OCI-LY7 (cell line): ENCODE measurements at regions not wholly inside any gene's neighbourhood (a gene's known extent, or its start where the extent isn't known, plus 50 kb on each side); places are given as distances from the start of the nearest gene placed in this dataset.

ENCODE experiments used
- BruUV-seq: library from RNA; stranded (reverse); fragments of 400-500 nt; replicated peaks from 2 replicates; lab custom pipeline; 2021; lab: Mats Ljungman, UMichigan
- CTCF ChIA-PET: fragments of 300-600 bp; sonication (Branson Sonifier 250); formaldehyde crosslinking; loops from one replicate; lab custom pipeline; 2022; ENCODE audit warnings: antibody characterized with exemption; ENCODE audit not compliant: unreplicated experiment; lab: Charles Lee
- POLR2A ChIA-PET: fragments of 300-600 bp; sonication (Branson Sonifier 250); formaldehyde crosslinking; loops from one replicate; lab custom pipeline; 2022; ENCODE audit warnings: antibody characterized with exemption; lab: Charles Lee
- DNase-seq: peaks from one replicate; pipeline ENCODE4 v3.0.0-alpha.2; 2015; ENCODE audit warnings: low spot score
- H2AFZ ChIP-seq: fragments of 200-600 bp; sonication (generic), shearing (Covaris generic); 2 replicates; pipeline ENCODE4 v1.6.1; 2014; ENCODE audit warnings: mild to moderate bottlenecking, antibody characterized with exemption, low read length, moderate library complexity
- H3K27ac ChIP-seq: fragments of 200-600 bp; sonication (generic); 2 replicates; pipeline ENCODE4 v1.5.1; 2014; ENCODE audit warnings: mixed run types, low read depth, mild to moderate bottlenecking, moderate library complexity, low read length, inconsistent platforms; ENCODE audit not compliant: poor library complexity, severe bottlenecking
- H3K36me3 ChIP-seq: fragments of 200-600 bp; sonication (generic); 2 replicates; pipeline ENCODE4 v1.6.1; 2014; ENCODE audit warnings: mild to moderate bottlenecking, antibody characterized with exemption, low read length, moderate library complexity, mixed read lengths; ENCODE audit not compliant: insufficient read depth
- H3K4me1 ChIP-seq: fragments of 200-600 bp; sonication (generic); 2 replicates; pipeline ENCODE4 v1.5.1; 2014; ENCODE audit warnings: mild to moderate bottlenecking, low read length; ENCODE audit not compliant: insufficient read depth, poor library complexity, severe bottlenecking
- H3K4me2 ChIP-seq: fragments of 200-600 bp; sonication (generic); 2 replicates; pipeline ENCODE4 v1.6.1; 2014; ENCODE audit warnings: mild to moderate bottlenecking, low read length
- H3K4me3 ChIP-seq: fragments of 200-600 bp; sonication (generic); 2 replicates; pipeline ENCODE4 v1.5.1; 2014; ENCODE audit warnings: mild to moderate bottlenecking, low read depth, low read length; ENCODE audit not compliant: poor library complexity, severe bottlenecking
- H3K79me2 ChIP-seq: fragments of 200-600 bp; sonication (generic); 2 replicates; pipeline ENCODE4 v1.6.1; 2016; ENCODE audit warnings: low read depth, mild to moderate bottlenecking, low read length, moderate library complexity, mixed read lengths; ENCODE audit not compliant: insufficient read depth
- H3K9me2 ChIP-seq: fragments of 200-600 bp; sonication (generic); 2 replicates; pipeline ENCODE4 v1.6.1; 2016; ENCODE audit warnings: mild to moderate bottlenecking, low read length, mixed read lengths; ENCODE audit not compliant: insufficient read depth
- H3K9me3 ChIP-seq: fragments of 200-600 bp; sonication (generic); 2 replicates; pipeline ENCODE4 v1.6.1; 2014; ENCODE audit warnings: mild to moderate bottlenecking, mixed run types, low read length, mixed read lengths
- H4K20me1 ChIP-seq: fragments of 200-600 bp; sonication (generic); 2 replicates; pipeline ENCODE4 v1.6.1; 2014; ENCODE audit warnings: mild to moderate bottlenecking, antibody characterized with exemption, low read length, moderate library complexity, mixed read lengths; ENCODE audit not compliant: insufficient read depth
- CTCF ChIP-seq: fragments of 200-600 bp; sonication (generic); conservative IDR thresholded peaks from 2 replicates; pipeline ENCODE4 v1.5.1; 2014; ENCODE audit warnings: mild to moderate bottlenecking, antibody characterized with exemption, low read length, moderate library complexity, mixed read lengths
- EZH2phosphoT487 ChIP-seq: fragments of 200-600 bp; sonication (generic); IDR thresholded peaks from 2 replicates; pipeline ENCODE4 v1.6.1; 2018; ENCODE audit warnings: low read depth, borderline replicate concordance, mild to moderate bottlenecking, mixed run types, antibody characterized with exemption, low read length, moderate library complexity, mixed read lengths
- intact Hi-C: fragments of 100-400 bp; cut with micrococcal nuclease; formaldehyde crosslinking; loops from one replicate; pipeline ENCODE4 v1.10.0; 2022; ENCODE audit not compliant: unreplicated experiment

GRCh38 chr19:41495589-41495988 is 52.6 kb downstream of the ERICH4 start:
- no peaks in the 10 kb centered on the region for H3K79me2 ChIP-seq
- peak overlapping the region; percentile 41 for H3K4me2 ChIP-seq
- no peak for DNase-seq
- no peak overlapping the region for H3K27ac ChIP-seq
- peaks cover 11% of the 10 kb centered on the region for H3K4me1 ChIP-seq
- POLR2A ChIA-PET = no interaction called here
- no TSS peak for BruUV-seq
- no peaks in the 10 kb centered on the region for H3K9me2 ChIP-seq
- H3K9me3 ChIP-seq = no peaks in the 10 kb centered on the region
- H3K36me3 ChIP-seq = no peaks in the 10 kb centered on the region
- CTCF ChIA-PET = no interaction called here
- H4K20me1 ChIP-seq = no peaks in the 10 kb centered on the region
- H3K4me3 ChIP-seq = no peak overlapping the region
- TF ChIP-seq EZH2phosphoT487 (no peak), CTCF (no peak)
- intact Hi-C loops = no loop called here
- H2AFZ ChIP-seq = peak overlapping the region; percentile 14; the same call in 1 of the 2 replicates

GRCh38 chr19:41499899-41500298 is 56.9 kb downstream of the ERICH4 start:
- no TSS peak for BruUV-seq
- DNase-seq = no peak
- TF ChIP-seq EZH2phosphoT487 (no peak), CTCF (no peak)
- no peaks in the 10 kb centered on the region for H3K36me3 ChIP-seq
- H3K79me2 ChIP-seq = no peaks in the 10 kb centered on the region
- intact Hi-C loops = no loop called here
- no peaks in the 10 kb centered on the region for H4K20me1 ChIP-seq
- CTCF ChIA-PET = no interaction called here
- peaks cover 22% of the 10 kb centered on the region for H3K4me1 ChIP-seq
- H2AFZ ChIP-seq = no peak overlapping the region
- no peaks in the 10 kb centered on the region for H3K9me2 ChIP-seq
- H3K9me3 ChIP-seq = no peaks in the 10 kb centered on the region
- H3K27ac ChIP-seq = no peak overlapping the region
- H3K4me3 ChIP-seq = no peak overlapping the region
- POLR2A ChIA-PET = no interaction called here
- no peak overlapping the region for H3K4me2 ChIP-seq

- no peak overlapping the region; the same call in 1 of the 2 replicates for H2AFZ ChIP-seq
- intact Hi-C loops = no loop called here
- no peak overlapping the region for H3K27ac ChIP-seq
- peak overlapping the region; percentile 28; the same call in 1 of the 2 replicates for H3K4me2 ChIP-seq
- no peak overlapping the region for H3K4me3 ChIP-seq
- H3K36me3 ChIP-seq = no peaks in the 10 kb centered on the region
- H3K9me3 ChIP-seq = no peaks in the 10 kb centered on the region
- DNase-seq = no peak
- no peaks in the 10 kb centered on the region for H3K9me2 ChIP-seq
- TF ChIP-seq CTCF = no peak
- no peak for TF ChIP-seq EZH2phosphoT487
- CTCF ChIA-PET = no interaction called here
- BruUV-seq = no TSS peak
- H3K4me1 ChIP-seq = peaks cover 20% of the 10 kb centered on the region
- H4K20me1 ChIP-seq = no peaks in the 10 kb centered on the region
- POLR2A ChIA-PET = no interaction called here
- H3K79me2 ChIP-seq = no peaks in the 10 kb centered on the region
Observed at GRCh38 chr19:41500443-41500842, 57.5 kb downstream of the ERICH4 start.
